HL-60/S4 treated with retinoic acid at 250 ng/mL for 4 days and 3 days (cell line): ENCODE measurements at regions not wholly inside any gene's neighbourhood (a gene's known extent, or its start where the extent isn't known, plus 50 kb on each side); places are given as distances from the start of the nearest gene placed in this dataset.

Experiments used
- in situ Hi-C: fragments of 300-500 bp; cut with MboI; formaldehyde crosslinking; loops from 2 replicates; pipeline ENCODE4 v1.7.0; 2022; ENCODE audit warnings: low sequenced_read_pairs

DNA sequence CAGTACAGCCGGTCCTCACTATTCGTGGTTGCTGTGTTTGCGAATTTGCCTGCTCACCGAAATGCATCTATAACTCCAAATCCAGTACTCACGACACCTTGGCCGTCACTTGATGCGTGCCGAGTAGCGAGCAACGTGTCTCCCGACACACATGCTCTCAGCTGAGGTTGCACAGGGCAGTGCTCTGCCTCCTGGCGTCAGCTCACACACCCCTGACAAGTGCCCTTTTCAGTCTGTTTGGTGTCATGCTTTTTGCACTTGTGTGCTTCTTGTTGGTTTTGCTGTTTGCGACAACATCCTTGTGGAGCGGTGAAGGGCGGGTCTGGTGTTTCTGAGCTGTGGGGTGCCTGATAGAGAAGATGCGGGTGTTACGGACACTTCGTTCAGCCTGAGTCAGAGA lies 110.4 kb upstream of the RFLNA start:
- in situ Hi-C loops = no loop called here

DNA sequence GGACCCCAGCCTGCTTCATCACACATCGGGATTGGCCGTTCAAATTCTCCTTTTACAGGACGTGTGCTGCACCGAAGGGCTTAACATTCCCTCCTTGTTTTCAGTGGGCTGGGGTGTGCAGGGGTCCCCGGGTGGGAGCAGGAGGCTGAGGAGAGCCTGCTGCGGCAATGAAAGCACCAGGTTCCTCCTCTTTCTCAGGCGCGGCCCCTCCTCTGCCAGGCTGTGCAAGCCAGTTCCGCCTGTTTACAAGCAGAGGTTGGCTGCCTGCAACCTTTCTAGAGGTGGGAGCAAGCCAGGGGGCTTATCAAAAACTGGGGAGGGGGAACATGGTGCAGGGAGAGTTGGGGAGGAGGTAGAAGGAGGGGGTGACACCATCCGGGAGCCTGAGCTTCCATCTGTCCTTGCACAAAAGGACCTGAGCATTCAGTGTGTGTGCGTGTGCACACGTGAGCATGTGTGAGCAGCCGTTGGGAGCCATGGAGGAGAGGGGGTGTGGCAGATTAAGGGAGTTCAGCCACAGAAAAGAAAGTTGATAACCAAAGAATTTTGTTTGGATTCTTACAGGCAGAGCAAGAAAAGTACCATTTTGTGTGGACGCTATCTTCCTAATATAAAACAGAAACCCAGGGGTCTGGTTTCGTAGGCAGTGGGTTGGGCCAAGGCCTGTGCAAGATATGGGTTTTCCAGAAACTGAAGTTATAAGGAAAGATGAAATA lies 108.8 kb upstream of the RFLNA start:
- in situ Hi-C loops = no loop called here

DNA sequence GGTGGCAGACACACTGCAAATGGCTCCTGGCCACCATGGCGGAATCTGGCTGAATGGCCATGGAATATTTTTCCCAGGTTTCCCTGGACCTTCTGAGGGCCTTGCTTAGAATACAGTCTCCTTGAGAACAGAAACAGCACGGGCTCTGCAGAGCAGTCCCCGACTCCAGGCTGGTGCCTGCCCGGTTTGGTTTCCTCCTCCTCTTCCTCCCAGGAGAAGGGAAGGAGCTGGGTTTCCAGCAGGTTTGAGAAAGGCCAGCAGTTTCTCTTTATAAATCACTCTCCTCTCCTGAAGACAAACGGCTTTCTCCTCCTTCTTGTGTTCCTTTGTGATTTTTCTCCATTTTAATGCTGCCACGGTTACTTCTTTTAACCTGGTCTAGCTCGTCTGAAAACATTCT lies 106.8 kb upstream of the RFLNA start:
- in situ Hi-C loops = no loop called here

DNA sequence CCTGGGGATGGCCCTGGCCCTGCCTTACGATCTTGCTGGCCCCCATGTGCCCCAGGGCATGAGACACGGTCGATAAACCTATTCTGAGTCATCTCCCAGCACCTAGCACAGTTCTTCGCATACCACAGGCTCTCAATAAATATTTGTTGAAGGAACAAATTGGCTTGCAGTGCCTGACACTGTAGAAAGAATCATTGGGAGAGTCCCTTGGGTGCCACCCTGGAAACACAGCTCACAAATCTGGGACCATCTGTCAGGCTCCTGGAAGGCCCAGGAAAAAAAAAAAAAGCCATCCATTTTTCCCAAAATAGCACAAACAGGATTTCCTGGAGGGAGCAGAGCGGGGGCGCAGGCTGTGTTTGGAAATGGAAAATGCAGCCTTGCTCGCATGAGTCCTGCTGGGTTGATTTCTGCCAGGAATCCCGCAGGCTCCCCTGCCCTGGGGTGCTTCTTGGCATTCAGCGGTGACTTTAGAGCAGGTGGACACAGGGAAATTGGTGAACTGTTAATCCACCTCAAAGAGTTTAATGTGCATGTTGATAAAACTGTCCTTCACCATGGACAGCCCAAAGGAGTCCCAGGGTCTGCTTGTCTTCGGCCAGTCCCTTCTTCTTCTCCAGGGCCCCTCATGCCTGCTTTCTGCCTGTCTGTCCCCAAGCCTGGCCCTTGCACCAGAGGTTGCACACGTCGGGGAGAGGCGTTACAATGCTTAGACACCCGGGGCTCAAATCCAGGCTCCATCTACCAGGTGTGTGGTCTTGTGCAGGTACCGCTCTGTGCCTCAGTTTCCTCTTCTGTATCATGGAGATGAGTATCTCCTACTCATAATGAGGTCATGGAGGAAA lies 106.1 kb upstream of the RFLNA start:
- in situ Hi-C loops = no loop called here

DNA sequence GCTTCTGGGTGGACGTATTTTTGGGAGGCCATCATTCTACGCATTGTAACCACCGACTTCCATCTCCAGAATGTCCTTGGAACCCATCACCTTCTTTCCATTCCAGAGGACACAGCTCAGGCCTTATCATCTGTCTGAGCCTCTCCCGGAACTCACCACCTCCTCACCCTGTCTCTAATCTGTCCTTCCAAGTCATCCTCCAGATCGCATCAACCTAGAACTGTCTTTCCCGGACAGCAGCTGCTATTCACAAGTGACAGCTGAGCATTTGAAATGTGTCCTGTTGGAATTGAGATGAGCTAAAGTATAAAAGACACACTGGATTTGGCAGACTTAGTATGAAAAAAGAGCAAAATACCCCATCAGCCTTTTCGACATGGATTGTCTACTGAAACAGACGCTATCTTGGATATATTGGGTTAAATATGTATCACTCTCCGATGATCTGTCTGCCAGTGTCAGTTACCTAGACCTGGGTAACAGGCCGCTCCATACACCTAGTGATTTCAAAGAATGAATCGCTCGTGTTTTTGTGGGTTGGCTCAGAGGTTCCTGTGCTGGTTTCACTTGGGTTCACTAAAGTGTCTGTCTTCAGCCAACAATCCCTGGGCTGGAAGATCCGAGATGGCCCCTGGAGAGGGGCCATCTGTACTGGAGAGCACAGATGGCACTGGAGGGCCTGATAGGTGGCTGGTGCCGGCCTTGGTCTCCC lies 104.4 kb upstream of the RFLNA start:
- in situ Hi-C loops = no loop called here

DNA sequence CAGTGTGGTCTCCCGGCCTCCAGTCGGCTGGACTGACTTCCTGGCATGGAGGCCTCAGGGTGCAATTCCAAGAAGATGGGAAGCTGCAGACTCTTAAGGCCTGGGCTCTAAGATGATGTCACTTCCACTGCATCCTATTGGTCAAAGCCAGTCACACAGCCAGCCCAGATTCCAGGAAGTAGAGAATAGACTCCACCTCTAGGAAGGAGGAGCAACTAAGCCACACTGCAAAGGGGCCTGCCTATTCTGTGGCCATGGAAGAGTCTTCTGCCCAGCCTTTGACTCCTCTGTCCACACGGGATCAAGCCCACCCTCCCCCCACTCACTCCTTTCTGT lies 103.9 kb upstream of the RFLNA start:
- in situ Hi-C loops = no loop called here

DNA sequence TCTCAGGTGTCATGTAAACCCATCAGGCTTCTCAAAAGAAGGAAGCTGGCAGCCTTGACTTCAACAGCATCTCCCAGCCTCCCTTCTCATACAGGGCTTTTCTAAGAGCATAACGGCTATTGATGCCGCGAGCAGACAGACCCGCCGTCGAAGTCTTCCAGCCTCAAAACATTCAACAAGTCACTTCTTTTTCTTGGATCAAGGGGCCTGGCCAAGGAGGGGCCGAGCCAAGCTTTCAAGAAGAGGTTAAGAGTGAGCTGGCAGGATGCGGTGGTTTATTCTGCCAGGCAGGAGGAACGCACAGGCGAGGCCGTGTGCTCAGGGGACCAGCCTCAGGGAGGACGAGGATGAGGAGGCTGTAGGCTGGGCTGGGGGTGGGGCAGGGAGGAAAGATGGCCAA lies 102.9 kb upstream of the RFLNA start:
- in situ Hi-C loops = no loop called here

DNA sequence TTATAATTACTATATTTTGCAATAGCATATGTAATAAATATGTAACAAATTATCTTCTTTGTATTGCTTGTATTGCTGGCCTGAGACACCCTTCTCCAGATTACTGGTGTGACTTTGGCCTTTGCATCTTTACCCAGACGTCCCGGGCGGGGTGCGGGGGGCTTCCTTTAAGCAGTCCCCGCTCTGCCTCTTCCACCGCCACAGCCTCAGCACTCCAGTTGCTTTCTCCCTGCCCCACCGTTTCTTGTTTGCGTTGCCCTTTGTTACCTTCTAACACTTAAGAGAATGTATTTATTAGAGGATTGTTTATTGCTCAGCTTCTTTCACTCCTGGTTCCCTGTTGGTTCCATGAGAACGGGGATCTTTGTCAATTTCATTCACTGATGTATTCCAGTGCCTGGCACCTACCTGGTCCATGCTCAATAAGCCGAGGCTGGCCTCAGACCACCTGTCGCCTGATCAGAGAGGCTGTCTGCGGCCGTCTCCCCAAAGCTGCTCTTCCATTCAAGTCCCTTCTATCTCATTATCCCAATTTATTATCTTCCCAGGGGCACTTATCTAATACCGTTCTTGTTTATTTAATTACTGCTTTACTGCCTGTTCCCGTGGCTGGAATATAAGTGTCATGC lies 100.5 kb upstream of the RFLNA start:
- in situ Hi-C loops = no loop called here

DNA sequence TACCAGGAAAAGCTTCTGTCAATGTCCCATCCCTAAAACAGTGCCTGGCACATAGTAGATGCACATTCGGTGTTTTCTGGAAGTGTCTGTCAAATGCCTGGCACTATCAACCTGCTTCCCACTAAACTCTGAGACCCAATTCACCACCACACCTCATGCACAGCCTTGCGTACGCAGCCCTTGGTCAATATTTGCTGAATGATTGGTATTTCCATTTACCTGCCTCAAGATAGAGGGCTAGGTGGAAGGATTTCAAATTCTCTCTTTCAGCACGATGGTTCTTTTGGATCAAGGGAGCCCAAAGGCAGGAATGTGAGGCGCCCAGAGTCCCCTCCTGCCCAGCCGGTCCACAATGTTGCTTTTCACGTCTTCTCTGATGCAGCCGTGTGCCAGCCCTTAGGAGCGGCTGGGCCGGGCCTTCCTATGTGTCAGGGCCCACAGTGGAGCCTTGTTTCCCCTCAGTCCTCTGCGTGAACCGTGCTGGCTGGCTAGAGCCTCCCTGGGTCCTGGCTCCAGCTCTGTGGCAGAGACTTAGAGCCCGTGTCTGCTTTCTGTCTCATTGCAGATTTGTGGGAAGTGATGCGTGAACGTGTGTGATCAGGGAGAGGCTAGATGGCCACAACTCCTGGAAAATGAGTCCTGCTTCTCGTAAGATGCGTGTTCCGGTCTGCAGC lies 99.9 kb upstream of the RFLNA start:
- in situ Hi-C loops = no loop called here

DNA sequence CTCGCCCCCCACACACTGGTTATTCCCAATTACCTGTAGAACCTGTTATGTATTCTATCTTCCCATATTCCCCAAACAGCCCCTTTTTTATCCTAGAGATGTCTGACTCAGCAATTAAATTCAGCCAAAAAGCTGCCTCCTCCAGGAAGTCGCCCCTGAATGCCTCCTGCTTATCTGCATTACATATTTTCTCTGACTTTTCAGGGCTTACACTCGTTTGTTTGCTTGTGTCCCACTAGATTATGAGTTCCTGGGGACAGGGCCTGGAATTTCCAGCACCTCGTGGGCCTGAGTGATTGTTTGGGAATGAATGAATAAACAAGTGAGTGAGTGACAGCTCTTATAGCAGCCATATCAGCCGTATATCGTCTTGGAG lies 99.3 kb upstream of the RFLNA start:
- in situ Hi-C loops = no loop called here

DNA sequence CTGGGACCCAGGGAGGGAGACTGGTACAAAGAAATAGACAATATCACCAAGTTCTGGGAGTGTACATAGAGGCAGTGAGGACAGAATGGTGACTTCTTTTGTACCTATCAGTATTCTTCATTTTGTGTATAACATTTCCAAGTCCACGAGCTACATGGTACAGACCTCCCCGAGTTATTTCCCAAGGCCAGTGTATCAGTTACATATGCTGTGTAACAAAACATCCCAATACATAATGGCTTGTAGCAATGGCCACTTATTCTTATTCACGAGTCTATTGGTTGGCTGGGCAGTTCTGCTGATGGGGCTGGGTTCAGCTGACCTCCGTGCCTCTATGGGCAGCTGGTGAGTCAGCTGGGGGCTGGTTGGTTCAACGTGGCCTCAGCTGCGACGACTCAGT lies 98.7 kb upstream of the RFLNA start:
- in situ Hi-C loops = no loop called here

DNA sequence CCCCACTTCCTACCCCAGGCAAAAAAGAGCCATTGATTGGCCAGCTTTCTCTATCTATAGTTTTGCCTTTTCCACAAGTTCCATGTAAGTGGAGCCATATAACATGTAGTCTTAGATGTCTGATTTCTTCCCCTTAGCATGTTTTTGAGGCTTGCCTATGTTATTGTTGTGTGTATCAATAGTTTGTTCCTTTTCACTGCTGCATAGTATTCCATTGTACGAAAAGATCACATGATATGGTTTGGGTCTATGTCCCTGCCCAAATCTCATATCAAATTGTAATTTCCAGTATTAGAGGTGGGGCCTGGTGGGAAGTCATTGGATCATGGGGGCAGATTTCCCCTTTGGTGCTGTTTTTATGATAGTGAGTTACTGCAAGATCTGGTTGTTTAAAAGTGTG lies 93.6 kb upstream of the RFLNA start:
- in situ Hi-C loops = no loop called here

DNA sequence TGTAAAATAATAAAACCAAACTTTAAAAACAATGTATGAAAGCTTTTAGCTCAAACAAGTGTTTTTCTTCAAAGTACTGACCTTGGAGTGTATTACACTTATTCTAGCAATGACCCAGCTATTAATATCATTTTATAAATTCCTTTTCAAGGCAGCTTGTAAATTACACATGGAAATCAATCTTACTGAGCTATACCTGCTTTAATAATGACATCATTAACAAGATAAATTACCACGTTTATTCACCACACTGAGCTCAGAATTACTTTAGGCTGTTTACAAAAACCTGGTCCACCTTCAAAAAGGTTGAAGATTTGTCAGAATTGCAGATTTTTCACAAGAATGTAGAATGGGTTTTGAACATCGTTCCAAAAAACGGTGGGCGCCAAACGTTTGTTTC lies 91.7 kb upstream of the RFLNA start:
- in situ Hi-C loops = no loop called here

DNA sequence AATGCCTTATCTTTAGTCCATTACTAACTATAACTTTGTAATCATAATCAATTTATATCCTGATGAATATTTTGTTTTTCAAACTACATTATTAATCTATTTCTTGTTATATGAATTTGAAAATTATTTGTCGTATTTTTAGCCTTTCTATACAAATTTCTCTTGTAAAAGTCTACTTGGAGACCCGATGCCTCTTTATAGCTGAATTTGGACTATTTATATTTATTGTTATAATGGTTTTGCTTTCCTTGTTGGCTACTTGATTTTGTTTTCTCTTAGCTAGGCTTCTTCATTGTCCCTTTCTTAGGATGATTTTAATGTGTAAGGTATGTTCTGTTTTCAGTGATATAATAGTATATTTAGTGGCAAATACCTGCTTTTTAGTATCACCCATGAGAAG lies 89.5 kb upstream of the RFLNA start:
- in situ Hi-C loops = no loop called here

DNA sequence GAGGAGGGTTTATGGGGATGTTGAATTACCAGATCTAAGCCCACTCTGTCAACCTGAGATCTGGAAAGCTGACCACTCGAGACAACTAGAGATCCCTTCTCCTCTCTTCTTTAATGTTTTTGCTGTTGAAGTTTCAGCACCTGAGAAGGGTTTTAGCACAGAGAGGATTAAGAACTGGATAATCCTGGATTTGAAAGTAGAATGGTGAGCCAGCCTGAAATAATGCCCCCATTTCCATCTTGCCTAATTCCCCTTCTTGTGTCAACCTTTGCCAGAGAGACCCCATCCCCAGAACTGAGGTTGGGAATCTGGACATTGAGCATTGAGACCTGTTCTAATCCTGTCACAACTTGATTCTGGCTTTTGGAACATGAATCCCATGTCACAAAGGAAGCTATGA lies 87.8 kb upstream of the RFLNA start:
- in situ Hi-C loops = no loop called here

DNA sequence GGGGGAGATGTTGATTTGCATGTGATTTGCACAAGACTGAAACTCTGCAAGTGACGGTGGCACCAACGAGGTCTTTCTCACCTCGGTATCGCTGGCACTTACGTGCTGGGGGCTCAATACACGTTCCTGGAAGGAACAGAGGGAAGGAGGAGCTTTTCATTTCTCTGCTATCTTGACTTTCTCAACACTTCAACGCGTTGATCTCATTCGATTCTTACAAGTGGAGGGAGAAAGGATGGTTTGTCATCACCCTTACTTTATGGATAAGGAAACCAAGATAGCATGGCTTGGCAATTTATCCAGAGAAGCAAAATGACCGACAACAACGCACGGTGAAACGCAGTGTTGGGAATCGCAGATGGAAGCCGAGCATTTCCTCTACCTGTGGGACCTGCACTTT lies 87.3 kb upstream of the RFLNA start:
- in situ Hi-C loops = no loop called here

DNA sequence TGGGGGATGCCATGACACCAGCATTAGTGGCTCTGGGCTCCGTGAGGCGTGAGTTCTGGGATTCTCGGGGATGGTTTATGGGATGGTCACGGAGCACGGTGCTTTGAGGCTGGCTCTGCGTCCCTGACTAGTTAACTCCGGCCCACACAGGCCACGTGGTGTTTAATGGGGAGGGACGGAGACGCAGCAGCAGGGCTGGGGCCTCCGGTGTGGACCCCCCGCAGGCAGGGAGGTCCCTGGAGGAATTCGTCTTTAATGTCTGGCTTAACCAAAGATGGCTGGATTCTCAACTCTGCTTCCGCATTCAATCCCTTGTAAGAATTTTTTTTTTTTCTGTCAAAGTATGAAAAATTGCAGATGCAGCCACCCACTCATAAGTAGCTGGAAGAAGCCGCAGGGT lies 86.4 kb upstream of the RFLNA start:
- in situ Hi-C loops = no loop called here

DNA sequence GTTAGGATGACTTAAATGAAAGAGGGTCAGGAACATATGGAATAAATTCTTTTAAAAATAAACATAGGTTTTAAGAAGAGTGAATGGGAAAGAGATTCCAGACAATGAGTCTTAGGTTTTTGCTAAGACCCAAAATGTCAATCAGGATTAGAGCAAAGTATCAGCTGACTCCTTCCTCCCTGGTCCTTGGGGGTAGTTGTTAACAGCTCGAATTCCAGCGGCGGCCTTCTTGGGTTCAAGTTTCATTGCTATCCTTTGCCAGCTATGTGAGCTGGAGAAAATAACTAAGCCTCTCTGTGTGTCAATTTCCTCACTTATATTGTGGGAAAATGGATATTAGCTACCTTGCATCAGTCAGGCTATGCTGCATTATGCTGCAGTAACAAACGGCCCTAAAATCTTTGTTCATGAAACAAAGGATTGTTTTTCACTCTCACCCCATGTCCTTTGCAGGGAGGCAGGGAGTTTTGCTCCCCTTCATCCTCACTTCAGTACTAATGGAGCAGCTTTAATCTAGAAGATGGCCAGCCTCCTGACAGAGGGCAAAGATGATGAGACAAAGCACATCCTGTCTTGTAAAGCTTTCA lies 83.8 kb upstream of the RFLNA start:
- in situ Hi-C loops = no loop called here

DNA sequence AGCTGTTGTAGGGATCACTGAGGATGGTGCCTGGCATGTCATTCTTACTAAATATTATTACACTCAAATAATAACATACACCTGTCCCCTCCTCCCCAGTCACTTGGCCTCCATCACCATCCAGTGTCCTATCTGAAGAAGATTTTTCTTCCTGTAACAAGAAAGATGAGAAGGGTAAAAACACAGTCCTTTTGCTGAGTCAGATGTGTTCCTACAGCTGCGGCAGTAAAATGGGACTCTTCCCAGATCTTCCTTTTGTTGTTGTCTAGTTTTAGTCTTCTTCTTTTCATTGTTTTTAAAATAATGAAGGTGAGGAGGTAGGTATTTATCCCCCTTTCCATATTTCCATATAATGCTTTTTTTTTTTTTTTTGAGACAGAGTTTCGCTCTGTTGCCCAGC lies 83.1 kb upstream of the RFLNA start:
- in situ Hi-C loops = no loop called here

DNA sequence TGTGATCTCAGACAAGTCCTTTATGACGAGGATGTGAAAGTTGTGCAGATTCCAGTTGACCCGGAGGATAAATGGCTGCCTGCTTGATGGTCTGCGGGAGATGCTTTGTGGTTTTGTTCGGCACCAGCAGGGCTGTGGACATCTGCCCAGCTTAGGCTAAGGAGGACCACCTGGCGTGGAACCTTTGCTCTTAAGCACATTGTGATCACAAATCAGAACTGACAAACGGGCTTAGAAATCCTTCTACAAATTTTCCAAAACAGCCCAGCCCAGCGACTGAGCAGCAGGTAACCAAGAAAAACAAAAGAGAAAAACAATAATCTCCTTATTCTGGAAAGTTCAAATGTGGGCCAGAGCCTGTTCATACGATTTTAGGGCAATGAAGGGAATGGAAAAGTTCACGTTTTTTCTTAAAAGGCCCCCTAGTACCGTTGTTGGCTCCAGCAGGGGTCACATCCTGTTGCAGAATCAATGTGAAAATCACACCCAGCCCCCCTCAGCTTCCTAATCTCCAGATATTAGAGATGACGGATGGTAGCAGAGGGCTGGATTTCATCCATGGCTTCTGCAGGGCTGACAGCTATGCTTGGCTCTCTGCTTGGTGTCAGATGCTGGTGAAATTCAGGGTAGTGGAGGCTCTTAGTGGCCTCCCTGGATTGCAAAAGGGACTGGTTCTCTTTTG lies 81.1 kb upstream of the RFLNA start:
- in situ Hi-C loops = no loop called here
